Hematopoietic multipotent progenitor cell (in vitro differentiated cells): ENCODE measurements at regions not wholly inside any gene's neighbourhood (a gene's known extent, or its start where the extent isn't known, plus 50 kb on each side); places are given as distances from the start of the nearest gene placed in this dataset.

Experiments used
- DNase-seq, 3 donors: peaks; one replicate each; pipeline ENCODE4 v3.0.0-alpha.2; 2011 to 2015; ENCODE audit warnings: low read depth in 2 of 3, low spot score in 2 of 3

- DNase-seq: no peak
Measured at GRCh38 chrX:7789200-7789599, 53.8 kb upstream of the VCX start.

- DNase-seq: no peak
Measured at GRCh38 chrX:7788334-7788733, 54.6 kb upstream of the VCX start.

GRCh38 chrX:7787714-7788113 lies 55.3 kb upstream of the VCX start:
- DNase-seq: no peak

- DNase-seq: no peak
Measured at GRCh38 chrX:7784580-7784979, 58.4 kb upstream of the VCX start.

GRCh38 chrX:7779644-7780043 lies 63.3 kb upstream of the VCX start:
- DNase-seq: no peak

- no peak for DNase-seq
Measured at GRCh38 chrX:7775987-7776386, 67.0 kb upstream of the VCX start.

- no peak for DNase-seq
Measured at GRCh38 chrX:7771788-7772438, 71.1 kb upstream of the VCX start.

- DNase-seq: no peak
Measured at GRCh38 chrX:7759830-7760229, 83.1 kb upstream of the VCX start.

GRCh38 chrX:7746856-7747255 lies 96.1 kb upstream of the VCX start:
- no peak for DNase-seq

GRCh38 chrX:7730071-7730470 lies 112.9 kb upstream of the VCX start:
- no peak for DNase-seq

GRCh38 chrX:7720519-7720918 lies 122.5 kb upstream of the VCX start:
- DNase-seq: no peak

GRCh38 chrX:7714351-7714750 lies 128.6 kb upstream of the VCX start:
- DNase-seq: no peak

GRCh38 chrX:7711167-7711566 lies 131.8 kb upstream of the VCX start:
- DNase-seq: no peak

- no peak for DNase-seq
Measured at GRCh38 chrX:7709845-7710244, 133.1 kb upstream of the VCX start.

- DNase-seq: no peak
Measured at GRCh38 chrX:7706032-7706431, 136.9 kb upstream of the VCX start.

GRCh38 chrX:7704205-7704604 lies 138.8 kb upstream of the VCX start:
- DNase-seq: no peak

GRCh38 chrX:7698248-7698647 lies 144.7 kb upstream of the VCX start:
- no peak for DNase-seq

- DNase-seq: no peak
Measured at GRCh38 chrX:7690842-7691241, 152.1 kb upstream of the VCX start.

- DNase-seq: no peak
Measured at GRCh38 chrX:7689791-7690412, 153.1 kb upstream of the VCX start.

GRCh38 chrX:7680181-7680580 lies 162.8 kb upstream of the VCX start:
- DNase-seq: no peak

GRCh38 chrX:7654316-7654715 lies 188.7 kb upstream of the VCX start:
- DNase-seq: no peak

- no peak for DNase-seq
Measured at GRCh38 chrX:7647831-7648230, 195.1 kb upstream of the VCX start.

- DNase-seq: no peak
Measured at GRCh38 chrX:7641141-7641540, 201.8 kb upstream of the VCX start.
